ENCODE measurements at regions not wholly inside any gene's neighbourhood (a gene's known extent, or its start where the extent isn't known, plus 50 kb on each side); places are given as distances from the start of the nearest gene placed in this dataset.

DNA sequence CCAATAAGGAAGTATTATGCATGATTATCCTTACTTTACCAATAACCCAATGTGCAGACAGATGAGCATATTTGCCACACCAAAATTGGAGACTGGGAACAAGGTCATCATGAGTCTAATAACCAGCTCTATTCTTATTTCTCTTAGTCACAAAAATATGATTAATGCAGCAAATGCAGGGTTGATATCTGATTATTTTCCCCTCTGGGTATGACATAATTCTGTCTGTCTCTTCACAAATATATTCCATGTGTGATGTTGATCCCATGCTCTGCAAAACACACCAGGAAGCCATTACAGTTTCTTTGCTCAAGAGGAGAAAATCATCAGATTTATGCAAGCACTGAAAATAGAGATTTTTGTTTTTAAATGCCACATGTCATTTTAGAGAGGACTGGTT lies 196.5 kb upstream of the DGKB start:
- TF ChIP-seq, protein P1, sequence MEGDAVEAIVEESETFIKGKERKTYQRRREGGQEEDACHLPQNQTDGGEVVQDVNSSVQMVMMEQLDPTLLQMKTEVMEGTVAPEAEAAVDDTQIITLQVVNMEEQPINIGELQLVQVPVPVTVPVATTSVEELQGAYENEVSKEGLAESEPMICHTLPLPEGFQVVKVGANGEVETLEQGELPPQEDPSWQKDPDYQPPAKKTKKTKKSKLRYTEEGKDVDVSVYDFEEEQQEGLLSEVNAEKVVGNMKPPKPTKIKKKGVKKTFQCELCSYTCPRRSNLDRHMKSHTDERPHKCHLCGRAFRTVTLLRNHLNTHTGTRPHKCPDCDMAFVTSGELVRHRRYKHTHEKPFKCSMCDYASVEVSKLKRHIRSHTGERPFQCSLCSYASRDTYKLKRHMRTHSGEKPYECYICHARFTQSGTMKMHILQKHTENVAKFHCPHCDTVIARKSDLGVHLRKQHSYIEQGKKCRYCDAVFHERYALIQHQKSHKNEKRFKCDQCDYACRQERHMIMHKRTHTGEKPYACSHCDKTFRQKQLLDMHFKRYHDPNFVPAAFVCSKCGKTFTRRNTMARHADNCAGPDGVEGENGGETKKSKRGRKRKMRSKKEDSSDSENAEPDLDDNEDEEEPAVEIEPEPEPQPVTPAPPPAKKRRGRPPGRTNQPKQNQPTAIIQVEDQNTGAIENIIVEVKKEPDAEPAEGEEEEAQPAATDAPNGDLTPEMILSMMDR (IDR thresholded peaks at IDR 0.05): no peak
- TF ChIP-seq POLR2A (IDR thresholded peaks at IDR 0.05) (no peak), EP300 (IDR thresholded peaks at IDR 0.05) (no peak), POLR2AphosphoS5 (IDR thresholded peaks at IDR 0.05) (no peak)
